ENCODE measurements at regions not wholly inside any gene's neighbourhood (a gene's known extent, or its start where the extent isn't known, plus 50 kb on each side); places are given as distances from the start of the nearest gene placed in this dataset.

DNA sequence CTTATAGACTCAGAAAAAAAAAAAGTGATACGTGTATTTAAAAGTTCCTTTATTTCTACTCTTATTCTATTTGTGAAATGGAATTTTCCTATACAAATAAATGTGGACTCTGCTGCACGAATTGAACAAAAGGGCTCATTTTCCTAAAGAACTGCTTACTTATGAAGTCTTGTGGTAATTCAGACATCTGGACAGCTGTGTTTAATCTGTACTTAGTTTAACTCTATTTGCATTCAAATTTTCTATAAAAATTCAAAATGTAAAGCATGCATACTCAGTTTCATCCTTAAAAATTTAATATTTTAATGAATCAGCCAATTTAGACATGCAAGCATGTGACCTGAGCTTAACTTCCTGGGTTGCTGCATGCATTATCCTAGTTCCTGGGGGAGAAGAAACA lies 118.0 kb upstream of the PCLO start:
- WGBS, 2 donors, result 46% methylated on average over 2 of the region's 2 CpGs
- H3K4me1 ChIP-seq, result no peaks in the 10 kb centered on the region
- no peak for ATAC-seq
- intact Hi-C loops (cut with DNase I), result no loop called here
- no peak overlapping the region for H3K4me3 ChIP-seq
- H3K27me3 ChIP-seq, result no peaks in the 10 kb centered on the region
- TF ChIP-seq POLR2A (IDR thresholded peaks at IDR 0.05), result no peak
- TF ChIP-seq, protein P1, sequence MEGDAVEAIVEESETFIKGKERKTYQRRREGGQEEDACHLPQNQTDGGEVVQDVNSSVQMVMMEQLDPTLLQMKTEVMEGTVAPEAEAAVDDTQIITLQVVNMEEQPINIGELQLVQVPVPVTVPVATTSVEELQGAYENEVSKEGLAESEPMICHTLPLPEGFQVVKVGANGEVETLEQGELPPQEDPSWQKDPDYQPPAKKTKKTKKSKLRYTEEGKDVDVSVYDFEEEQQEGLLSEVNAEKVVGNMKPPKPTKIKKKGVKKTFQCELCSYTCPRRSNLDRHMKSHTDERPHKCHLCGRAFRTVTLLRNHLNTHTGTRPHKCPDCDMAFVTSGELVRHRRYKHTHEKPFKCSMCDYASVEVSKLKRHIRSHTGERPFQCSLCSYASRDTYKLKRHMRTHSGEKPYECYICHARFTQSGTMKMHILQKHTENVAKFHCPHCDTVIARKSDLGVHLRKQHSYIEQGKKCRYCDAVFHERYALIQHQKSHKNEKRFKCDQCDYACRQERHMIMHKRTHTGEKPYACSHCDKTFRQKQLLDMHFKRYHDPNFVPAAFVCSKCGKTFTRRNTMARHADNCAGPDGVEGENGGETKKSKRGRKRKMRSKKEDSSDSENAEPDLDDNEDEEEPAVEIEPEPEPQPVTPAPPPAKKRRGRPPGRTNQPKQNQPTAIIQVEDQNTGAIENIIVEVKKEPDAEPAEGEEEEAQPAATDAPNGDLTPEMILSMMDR (IDR thresholded peaks at IDR 0.05), result no peak
- no peaks in the 10 kb centered on the region for H3K9me3 ChIP-seq
- H3K36me3 ChIP-seq (replicated peaks in 1 of 2; ENCODE audit: insufficient read depth in 1 of 2, low read depth in 2 of 2), result no peaks in the 10 kb centered on the region
- no peak overlapping the region for H3K27ac ChIP-seq
- no peak for DNase-seq

DNA sequence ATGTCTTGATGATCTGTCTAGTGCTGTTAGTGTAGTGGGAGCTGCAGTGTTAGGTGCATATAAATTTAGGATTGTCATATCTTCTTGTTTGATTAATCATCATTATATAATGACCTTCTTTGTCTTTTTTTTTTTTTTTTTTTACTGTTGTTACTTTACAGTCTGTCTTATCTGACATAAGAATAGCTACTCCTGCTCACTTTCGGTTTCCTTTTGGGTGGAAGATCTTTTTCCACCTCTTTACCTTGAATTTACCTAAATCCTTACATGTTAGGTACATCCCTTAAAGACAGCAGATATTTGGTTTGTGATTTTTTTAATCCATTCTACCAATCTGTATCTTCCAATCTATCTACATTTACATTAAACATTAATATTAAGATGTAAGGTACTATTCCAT lies 113.6 kb upstream of the PCLO start:
- DNase-seq (no peak), ATAC-seq (no peak)
- TF ChIP-seq, protein P1 (IDR thresholded peaks at IDR 0.05), result no peak
- no peak for TF ChIP-seq POLR2A (IDR thresholded peaks at IDR 0.05)
- Histone ChIP-seq H3K9me3 (no peaks in the 10 kb centered on the region), H3K4me1 (no peaks in the 10 kb centered on the region), H3K27ac (no peak overlapping the region), H3K36me3 (replicated peaks in 1 of 2; ENCODE audit: insufficient read depth in 1 of 2, low read depth in 2 of 2) (no peaks in the 10 kb centered on the region), H3K27me3 (no peaks in the 10 kb centered on the region), H3K4me3 (no peak overlapping the region)
- WGBS, 2 donors, result 80 to 88% methylated on average over 1 of the region's 1 CpG
- intact Hi-C loops (cut with DNase I), result no loop called here

DNA sequence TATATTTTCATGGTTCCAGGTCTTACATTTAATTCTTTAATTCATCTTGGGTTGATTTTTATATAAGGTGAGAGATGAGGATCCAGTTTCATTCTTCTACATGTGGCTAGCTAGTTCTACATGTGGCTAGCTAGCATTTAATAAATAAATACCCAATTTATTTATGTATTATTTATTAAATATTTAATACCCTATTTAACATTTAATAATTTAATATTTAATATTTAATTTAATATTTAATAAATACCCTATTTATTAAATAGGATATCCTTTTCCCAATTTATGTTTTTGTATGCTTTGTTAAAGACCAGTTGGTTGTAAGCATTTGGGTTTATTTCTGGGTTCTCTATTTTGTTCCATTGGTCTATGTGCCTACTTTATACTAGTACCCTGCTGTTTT lies 111.0 kb upstream of the PCLO start:
- Histone ChIP-seq H3K27ac (no peak overlapping the region), H3K4me3 (no peak overlapping the region), H3K9me3 (no peaks in the 10 kb centered on the region), H3K36me3 (replicated peaks in 1 of 2; ENCODE audit: insufficient read depth in 1 of 2, low read depth in 2 of 2) (no peaks in the 10 kb centered on the region), H3K4me1 (no peaks in the 10 kb centered on the region), H3K27me3 (no peaks in the 10 kb centered on the region)
- no peak for DNase-seq
- intact Hi-C loops (cut with DNase I), result no loop called here
- no peak for TF ChIP-seq POLR2A (IDR thresholded peaks at IDR 0.05)
- TF ChIP-seq, protein P1 (IDR thresholded peaks at IDR 0.05), result no peak
- ATAC-seq, result no peak

DNA sequence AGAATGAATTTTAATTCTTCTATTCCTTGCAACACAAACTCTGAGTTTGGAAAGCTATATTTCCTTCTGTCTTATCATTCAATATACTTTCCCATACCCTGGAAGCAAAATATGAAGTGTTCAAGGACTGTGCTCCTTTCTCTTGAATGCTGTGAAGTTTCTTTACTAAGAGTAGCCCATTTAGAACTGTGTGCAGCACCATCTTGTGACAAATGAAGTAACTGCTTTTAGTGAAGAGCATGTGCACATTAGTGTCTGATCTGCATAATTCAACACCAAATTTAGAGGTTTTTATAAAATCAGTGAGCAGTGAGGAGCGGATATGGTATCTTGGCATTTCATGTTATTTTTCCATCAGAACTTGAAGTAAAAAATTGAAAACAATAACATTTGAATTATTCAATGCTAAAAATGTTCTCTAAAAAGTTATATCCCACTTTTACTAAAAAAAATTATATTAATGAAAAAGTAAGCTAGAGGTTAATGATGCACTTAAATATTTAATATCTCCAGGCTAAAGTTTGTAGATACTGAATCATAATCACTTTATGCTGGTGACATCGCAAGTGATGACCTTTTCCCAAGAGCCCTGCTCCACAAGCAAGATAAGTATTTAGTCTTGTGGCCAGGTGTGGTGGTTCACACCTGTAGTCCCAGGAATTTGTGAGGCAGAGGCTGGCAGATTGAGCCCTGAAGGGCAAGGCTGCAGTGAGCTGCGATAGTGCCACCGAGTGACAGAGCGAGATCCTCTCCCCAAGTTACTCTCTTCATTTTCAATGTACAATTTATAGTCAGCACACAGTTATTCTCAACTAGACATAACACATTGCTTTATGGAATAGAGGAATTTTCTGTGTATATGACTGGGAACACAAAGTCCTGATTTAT lies 108.8 kb upstream of the PCLO start:
- ATAC-seq (peak; percentile 73), DNase-seq (peak in 1 of 4 donors; percentile 12)
- intact Hi-C loops (cut with DNase I), result no loop called here
- no peak overlapping the region for H3K4me3 ChIP-seq
- H3K27ac ChIP-seq, result no peak overlapping the region
- H3K9me3 ChIP-seq, result no peaks in the 10 kb centered on the region
- H3K4me1 ChIP-seq, result no peaks in the 10 kb centered on the region
- 40 to 41% methylated on average over 5 of the region's 5 CpGs for WGBS, 2 donors
- TF ChIP-seq POLR2A (IDR thresholded peaks at IDR 0.05), result no peak
- TF ChIP-seq, protein P1 (IDR thresholded peaks at IDR 0.05), result peak in 6 of 7 experiments; percentile 16 to 64 (median 46)
- no peaks in the 10 kb centered on the region for H3K27me3 ChIP-seq
- H3K36me3 ChIP-seq (replicated peaks in 1 of 2; ENCODE audit: insufficient read depth in 1 of 2, low read depth in 2 of 2), result no peaks in the 10 kb centered on the region

DNA sequence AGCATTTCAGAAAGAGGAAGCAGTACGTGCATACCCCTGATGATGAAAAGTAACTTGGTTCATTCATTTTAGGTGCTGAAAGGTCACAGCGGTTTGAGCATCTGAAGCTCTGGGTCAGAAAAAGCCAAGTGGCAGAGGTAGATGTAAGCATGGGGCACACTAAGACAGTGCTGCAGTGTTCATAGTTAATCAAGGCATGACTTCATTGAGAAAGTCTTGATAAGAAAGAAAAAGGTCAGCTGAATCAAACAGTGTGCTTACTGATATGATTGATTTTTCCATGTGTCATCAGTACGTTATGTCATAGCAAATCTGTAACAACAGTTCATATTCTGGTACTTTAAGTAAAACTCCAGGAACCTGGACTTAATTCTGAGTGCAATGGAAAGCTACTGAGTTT lies 107.7 kb upstream of the PCLO start:
- Histone ChIP-seq H3K4me3 (no peak overlapping the region), H3K36me3 (replicated peaks in 1 of 2; ENCODE audit: insufficient read depth in 1 of 2, low read depth in 2 of 2) (no peaks in the 10 kb centered on the region), H3K27ac (no peak overlapping the region), H3K4me1 (no peaks in the 10 kb centered on the region), H3K27me3 (no peaks in the 10 kb centered on the region), H3K9me3 (no peaks in the 10 kb centered on the region)
- ATAC-seq (peak; percentile 56), DNase-seq (no peak)
- no peak for TF ChIP-seq POLR2A (IDR thresholded peaks at IDR 0.05)
- TF ChIP-seq, protein P1 (IDR thresholded peaks at IDR 0.05), result no peak
- intact Hi-C loops (cut with DNase I), result no loop called here
- WGBS, 2 donors, result 37 to 39% methylated on average over 3 of the region's 3 CpGs

All from body of pancreas (tissue), 4 donors.